ENCODE measurements at regions not wholly inside any gene's neighbourhood (a gene's known extent, or its start where the extent isn't known, plus 50 kb on each side); places are given as distances from the start of the nearest gene placed in this dataset.

DNA sequence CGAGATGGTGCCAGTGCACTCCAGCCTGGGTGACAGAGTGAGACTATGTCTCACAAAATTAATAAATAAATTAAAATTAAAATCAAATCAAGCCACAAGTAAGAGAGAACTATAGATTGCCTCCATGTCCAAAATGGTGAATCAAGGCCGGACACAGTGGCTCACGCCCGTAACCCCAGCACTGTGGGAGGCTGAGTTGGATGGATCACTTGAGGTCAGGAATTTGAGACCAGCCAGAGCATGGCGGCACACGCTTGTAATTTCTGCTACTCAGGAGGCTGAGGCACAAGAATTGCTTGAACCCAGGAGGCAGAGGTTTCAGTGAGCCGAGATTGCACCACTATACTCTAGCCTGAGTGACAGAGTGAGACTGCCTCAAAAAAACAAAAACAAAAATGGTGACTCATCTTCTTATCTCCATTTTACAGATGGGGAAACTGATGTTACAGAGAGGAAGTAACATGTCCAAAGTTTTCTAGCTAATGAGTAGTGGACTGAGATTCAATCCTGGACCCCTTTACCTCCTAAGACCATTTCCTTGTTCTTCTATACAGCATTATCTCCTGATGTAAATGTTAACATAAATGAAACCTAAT lies 99.0 kb upstream of the HNRNPU start:
- ATAC-seq (no peak), DNase-seq (ENCODE audit: low spot score) (no peak)
- Mint-ChIP-seq H3K4me1 (peaks cover 29% of the 10 kb centered on the region), H3K27me3 (ENCODE audit: low read depth) (no peaks in the 10 kb centered on the region), H3K27ac (no peak overlapping the region; the same call in 1 of the 2 replicates), H3K36me3 (no peaks in the 10 kb centered on the region), H3K4me3 (no peak overlapping the region), H3K9me3 (no peaks in the 10 kb centered on the region)
- POLR2A ChIA-PET, result interaction anchor here (0.8 kb wide), 1 partner anchor 104 kb away, joined by 4 read pairs; no protein-coding TSS in a partner anchor
- CTCF ChIA-PET, result interaction anchor here (2.0 kb wide), 1 partner anchor 79 kb away, joined by 11 read pairs; no protein-coding TSS in a partner anchor
- TF ChIP-seq, protein P1, sequence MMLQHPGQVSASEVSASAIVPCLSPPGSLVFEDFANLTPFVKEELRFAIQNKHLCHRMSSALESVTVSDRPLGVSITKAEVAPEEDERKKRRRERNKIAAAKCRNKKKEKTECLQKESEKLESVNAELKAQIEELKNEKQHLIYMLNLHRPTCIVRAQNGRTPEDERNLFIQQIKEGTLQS (CRISPR knock-in tag; conservative IDR thresholded peaks at IDR 0.05), result no peak
- no peak for TF ChIP-seq ESRRA (CRISPR knock-in tag; IDR thresholded peaks at IDR 0.05; ENCODE audit: borderline replicate concordance)
- TF ChIP-seq, protein P2, sequence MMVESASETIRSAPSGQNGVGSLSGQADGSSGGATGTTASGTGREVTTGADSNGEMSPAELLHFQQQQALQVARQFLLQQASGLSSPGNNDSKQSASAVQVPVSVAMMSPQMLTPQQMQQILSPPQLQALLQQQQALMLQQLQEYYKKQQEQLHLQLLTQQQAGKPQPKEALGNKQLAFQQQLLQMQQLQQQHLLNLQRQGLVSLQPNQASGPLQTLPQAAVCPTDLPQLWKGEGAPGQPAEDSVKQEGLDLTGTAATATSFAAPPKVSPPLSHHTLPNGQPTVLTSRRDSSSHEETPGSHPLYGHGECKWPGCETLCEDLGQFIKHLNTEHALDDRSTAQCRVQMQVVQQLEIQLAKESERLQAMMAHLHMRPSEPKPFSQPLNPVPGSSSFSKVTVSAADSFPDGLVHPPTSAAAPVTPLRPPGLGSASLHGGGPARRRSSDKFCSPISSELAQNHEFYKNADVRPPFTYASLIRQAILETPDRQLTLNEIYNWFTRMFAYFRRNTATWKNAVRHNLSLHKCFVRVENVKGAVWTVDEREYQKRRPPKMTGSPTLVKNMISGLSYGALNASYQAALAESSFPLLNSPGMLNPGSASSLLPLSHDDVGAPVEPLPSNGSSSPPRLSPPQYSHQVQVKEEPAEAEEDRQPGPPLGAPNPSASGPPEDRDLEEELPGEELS (CRISPR knock-in tag; IDR thresholded peaks at IDR 0.05), result no peak
- TF ChIP-seq, protein P3, sequence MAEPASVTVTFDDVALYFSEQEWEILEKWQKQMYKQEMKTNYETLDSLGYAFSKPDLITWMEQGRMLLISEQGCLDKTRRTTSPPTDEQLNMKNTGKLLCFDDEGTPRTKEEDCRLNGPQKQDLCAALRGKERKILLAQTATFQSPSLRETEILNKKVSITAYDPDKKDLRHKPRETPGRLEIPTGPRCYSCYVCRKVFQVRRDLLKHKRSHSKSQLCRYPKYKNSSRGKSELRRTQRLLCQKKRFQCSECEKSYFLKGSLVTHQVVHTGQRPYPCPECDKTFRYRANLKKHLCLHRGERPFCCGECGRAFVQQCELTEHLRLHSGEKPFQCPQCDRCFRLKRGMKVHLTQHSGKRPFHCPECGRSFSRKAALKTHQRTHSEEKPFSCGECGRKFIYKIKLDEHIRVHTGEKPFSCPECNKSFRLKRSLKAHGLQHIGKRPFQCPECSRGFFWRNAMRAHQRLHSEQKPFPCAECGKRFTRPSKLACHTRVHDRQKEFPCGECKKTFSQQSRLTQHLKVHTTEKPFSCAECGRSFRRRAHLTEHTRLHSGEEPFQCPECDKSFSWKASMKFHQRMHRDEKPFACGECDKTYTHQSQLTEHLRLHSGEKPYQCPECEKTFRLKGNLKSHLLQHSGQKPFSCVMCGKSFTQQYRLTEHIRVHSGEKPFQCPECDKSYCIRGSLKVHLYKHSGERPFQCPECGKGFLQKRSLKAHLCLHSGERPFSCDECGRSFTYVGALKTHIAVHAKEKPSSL (CRISPR knock-in tag; conservative IDR thresholded peaks at IDR 0.05), result no peak
- no peak for TF ChIP-seq ATF1 (CRISPR knock-in tag; IDR thresholded peaks at IDR 0.05)
- TF ChIP-seq RELA (CRISPR knock-in tag; IDR thresholded peaks at IDR 0.05; ENCODE audit: borderline replicate concordance), result no peak
- TF ChIP-seq NR2C2 (CRISPR knock-in tag; IDR thresholded peaks at IDR 0.05), result no peak
- TF ChIP-seq GABPB1 (CRISPR knock-in tag; IDR thresholded peaks at IDR 0.05), result no peak
- no peak for TF ChIP-seq ETV6 (CRISPR knock-in tag; IDR thresholded peaks at IDR 0.05)
- no peak for TF ChIP-seq TP53 (CRISPR knock-in tag; IDR thresholded peaks at IDR 0.05)

DNA sequence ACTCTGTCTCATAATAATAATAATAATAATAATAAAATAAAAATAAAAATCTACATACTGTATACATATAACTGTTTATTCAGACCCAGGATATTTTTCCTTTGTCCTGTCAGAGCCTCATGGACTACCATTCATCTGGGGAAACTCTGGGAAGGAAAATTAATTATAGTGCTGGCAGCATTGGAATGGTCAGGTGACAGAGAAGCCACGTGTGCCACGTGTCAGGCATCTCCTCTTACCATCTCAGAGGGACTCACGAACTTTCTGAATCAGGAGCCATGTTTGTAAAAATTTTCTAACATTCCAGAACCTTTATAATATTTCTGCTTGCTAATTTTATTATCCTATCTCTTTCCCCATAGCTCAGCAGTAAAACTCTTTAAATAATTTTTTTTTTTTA lies 97.8 kb upstream of the HNRNPU start:
- Mint-ChIP-seq H3K4me3 (no peak overlapping the region), H3K4me1 (peaks cover 27% of the 10 kb centered on the region), H3K9me3 (no peaks in the 10 kb centered on the region), H3K27me3 (ENCODE audit: low read depth) (no peaks in the 10 kb centered on the region), H3K27ac (no peak overlapping the region), H3K36me3 (no peaks in the 10 kb centered on the region)
- POLR2A ChIA-PET, result interaction anchor here (0.7 to 1.5 kb wide), 2 partner anchors 87 to 99 kb away, joined by 3 read pairs; no protein-coding TSS in a partner anchor
- ATAC-seq (no peak), DNase-seq (ENCODE audit: low spot score) (no peak)
- CTCF ChIA-PET, result no interaction called here
- TF ChIP-seq, protein P1 (CRISPR knock-in tag; conservative IDR thresholded peaks at IDR 0.05), result no peak
- TF ChIP-seq, protein P4, sequence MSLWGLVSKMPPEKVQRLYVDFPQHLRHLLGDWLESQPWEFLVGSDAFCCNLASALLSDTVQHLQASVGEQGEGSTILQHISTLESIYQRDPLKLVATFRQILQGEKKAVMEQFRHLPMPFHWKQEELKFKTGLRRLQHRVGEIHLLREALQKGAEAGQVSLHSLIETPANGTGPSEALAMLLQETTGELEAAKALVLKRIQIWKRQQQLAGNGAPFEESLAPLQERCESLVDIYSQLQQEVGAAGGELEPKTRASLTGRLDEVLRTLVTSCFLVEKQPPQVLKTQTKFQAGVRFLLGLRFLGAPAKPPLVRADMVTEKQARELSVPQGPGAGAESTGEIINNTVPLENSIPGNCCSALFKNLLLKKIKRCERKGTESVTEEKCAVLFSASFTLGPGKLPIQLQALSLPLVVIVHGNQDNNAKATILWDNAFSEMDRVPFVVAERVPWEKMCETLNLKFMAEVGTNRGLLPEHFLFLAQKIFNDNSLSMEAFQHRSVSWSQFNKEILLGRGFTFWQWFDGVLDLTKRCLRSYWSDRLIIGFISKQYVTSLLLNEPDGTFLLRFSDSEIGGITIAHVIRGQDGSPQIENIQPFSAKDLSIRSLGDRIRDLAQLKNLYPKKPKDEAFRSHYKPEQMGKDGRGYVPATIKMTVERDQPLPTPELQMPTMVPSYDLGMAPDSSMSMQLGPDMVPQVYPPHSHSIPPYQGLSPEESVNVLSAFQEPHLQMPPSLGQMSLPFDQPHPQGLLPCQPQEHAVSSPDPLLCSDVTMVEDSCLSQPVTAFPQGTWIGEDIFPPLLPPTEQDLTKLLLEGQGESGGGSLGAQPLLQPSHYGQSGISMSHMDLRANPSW (CRISPR knock-in tag; conservative IDR thresholded peaks at IDR 0.05; ENCODE audit: low read depth), result no peak
- TF ChIP-seq ZNF416 (CRISPR knock-in tag; IDR thresholded peaks at IDR 0.05), result no peak
- TF ChIP-seq, protein P5, sequence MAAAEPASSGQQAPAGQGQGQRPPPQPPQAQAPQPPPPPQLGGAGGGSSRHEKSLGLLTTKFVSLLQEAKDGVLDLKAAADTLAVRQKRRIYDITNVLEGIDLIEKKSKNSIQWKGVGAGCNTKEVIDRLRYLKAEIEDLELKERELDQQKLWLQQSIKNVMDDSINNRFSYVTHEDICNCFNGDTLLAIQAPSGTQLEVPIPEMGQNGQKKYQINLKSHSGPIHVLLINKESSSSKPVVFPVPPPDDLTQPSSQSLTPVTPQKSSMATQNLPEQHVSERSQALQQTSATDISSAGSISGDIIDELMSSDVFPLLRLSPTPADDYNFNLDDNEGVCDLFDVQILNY (CRISPR knock-in tag; IDR thresholded peaks at IDR 0.05), result no peak
- no peak for TF ChIP-seq TCF7 (CRISPR knock-in tag; IDR thresholded peaks at IDR 0.05; ENCODE audit: low read depth)
- TF ChIP-seq CBFB (CRISPR knock-in tag; IDR thresholded peaks at IDR 0.05; ENCODE audit: low read depth), result no peak
- TF ChIP-seq, protein P6, sequence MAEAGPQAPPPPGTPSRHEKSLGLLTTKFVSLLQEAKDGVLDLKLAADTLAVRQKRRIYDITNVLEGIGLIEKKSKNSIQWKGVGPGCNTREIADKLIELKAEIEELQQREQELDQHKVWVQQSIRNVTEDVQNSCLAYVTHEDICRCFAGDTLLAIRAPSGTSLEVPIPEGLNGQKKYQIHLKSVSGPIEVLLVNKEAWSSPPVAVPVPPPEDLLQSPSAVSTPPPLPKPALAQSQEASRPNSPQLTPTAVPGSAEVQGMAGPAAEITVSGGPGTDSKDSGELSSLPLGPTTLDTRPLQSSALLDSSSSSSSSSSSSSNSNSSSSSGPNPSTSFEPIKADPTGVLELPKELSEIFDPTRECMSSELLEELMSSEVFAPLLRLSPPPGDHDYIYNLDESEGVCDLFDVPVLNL (CRISPR knock-in tag; IDR thresholded peaks at IDR 0.05; ENCODE audit: borderline replicate concordance, low read depth), result no peak
- no peak for TF ChIP-seq ZNF423 (CRISPR knock-in tag; IDR thresholded peaks at IDR 0.05)
- TF ChIP-seq, protein P7, sequence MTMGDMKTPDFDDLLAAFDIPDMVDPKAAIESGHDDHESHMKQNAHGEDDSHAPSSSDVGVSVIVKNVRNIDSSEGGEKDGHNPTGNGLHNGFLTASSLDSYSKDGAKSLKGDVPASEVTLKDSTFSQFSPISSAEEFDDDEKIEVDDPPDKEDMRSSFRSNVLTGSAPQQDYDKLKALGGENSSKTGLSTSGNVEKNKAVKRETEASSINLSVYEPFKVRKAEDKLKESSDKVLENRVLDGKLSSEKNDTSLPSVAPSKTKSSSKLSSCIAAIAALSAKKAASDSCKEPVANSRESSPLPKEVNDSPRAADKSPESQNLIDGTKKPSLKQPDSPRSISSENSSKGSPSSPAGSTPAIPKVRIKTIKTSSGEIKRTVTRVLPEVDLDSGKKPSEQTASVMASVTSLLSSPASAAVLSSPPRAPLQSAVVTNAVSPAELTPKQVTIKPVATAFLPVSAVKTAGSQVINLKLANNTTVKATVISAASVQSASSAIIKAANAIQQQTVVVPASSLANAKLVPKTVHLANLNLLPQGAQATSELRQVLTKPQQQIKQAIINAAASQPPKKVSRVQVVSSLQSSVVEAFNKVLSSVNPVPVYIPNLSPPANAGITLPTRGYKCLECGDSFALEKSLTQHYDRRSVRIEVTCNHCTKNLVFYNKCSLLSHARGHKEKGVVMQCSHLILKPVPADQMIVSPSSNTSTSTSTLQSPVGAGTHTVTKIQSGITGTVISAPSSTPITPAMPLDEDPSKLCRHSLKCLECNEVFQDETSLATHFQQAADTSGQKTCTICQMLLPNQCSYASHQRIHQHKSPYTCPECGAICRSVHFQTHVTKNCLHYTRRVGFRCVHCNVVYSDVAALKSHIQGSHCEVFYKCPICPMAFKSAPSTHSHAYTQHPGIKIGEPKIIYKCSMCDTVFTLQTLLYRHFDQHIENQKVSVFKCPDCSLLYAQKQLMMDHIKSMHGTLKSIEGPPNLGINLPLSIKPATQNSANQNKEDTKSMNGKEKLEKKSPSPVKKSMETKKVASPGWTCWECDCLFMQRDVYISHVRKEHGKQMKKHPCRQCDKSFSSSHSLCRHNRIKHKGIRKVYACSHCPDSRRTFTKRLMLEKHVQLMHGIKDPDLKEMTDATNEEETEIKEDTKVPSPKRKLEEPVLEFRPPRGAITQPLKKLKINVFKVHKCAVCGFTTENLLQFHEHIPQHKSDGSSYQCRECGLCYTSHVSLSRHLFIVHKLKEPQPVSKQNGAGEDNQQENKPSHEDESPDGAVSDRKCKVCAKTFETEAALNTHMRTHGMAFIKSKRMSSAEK (CRISPR knock-in tag; IDR thresholded peaks at IDR 0.05; ENCODE audit: borderline replicate concordance), result no peak
- no peak for TF ChIP-seq CREM (CRISPR knock-in tag; IDR thresholded peaks at IDR 0.05)
- TF ChIP-seq IRF2 (CRISPR knock-in tag; IDR thresholded peaks at IDR 0.05; ENCODE audit: borderline replicate concordance, low read depth), result no peak
